ENCODE measurements at regions not wholly inside any gene's neighbourhood (a gene's known extent, or its start where the extent isn't known, plus 50 kb on each side); places are given as distances from the start of the nearest gene placed in this dataset.
A peak's percentile ranks its signal among the peaks of the same experiment; 100 is the strongest.
"Not testable (repeated sequence)": the region's sequence is repeated elsewhere in the genome, so short reads cannot be mapped to it uniquely, and the experiment has no call there.

DNA sequence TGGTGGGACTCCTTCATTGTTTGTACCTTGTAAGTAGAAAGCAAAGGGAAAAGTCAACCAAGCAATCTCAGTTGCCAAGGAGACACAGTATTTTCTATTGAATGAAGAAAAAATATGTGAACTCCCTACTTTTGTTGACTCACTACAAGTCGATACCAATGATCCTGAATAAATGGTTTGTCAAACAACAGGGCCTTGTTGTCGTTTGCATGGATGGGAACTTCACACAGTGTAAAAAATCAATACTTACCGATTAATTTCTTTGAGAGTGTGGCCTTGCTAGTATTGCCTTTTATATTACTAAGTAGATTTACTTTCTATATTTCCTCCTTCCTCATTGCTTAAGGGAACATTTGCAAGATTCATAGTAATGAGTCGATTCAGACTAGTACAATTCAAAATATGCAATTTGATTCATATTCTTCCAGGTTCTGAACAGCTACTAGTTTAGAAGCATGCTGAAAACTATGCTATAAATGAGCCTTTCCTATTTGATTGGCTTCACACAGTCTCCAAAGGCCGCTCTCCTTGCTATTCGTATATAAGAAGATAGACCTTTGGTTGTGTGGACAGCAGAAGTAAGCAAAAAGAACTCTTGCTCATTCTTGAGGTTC is 108.0 kb downstream of the ZNF330 start:
- Histone ChIP-seq H3K27me3 (no peaks in the 10 kb centered on the region), H3K9me3 (no peaks in the 10 kb centered on the region), H3K27ac (peak overlapping the region in 2 of 4 donors; percentile 46 to 55), H3K4me3 (peak overlapping the region in 1 of 4 donors; percentile 58), H3K36me3 (peaks cover 0 to under 1% (median 0%) of the 10 kb centered on the region in 3 donors), H3K4me1 (peaks cover 11 to 33% (median 21%) of the 10 kb centered on the region in 3 donors)
- WGBS, 2 donors = 23 to 25% methylated on average over 6 of the region's 6 CpGs
- ATAC-seq (peak; percentile 23 to 64 (median 38)), FAIRE-seq (no peak), DNase-seq (no peak)
- TF ChIP-seq CTCF (IDR thresholded peaks at IDR 0.05) = no peak
- intact Hi-C loops (cut with DNase I) = no loop called here

GRCh38 chr4:141329174-141329569 is 108.5 kb downstream of the ZNF330 start:
- Histone ChIP-seq H3K36me3 (no peaks in the 10 kb centered on the region), H3K27me3 (no peaks in the 10 kb centered on the region), H3K27ac (peak overlapping the region in 2 of 4 donors; percentile 46 to 55), H3K4me1 (peaks cover 13 to 36% (median 21%) of the 10 kb centered on the region in 3 donors), H3K9me3 (no peaks in the 10 kb centered on the region), H3K4me3 (peak overlapping the region in 1 of 4 donors; percentile 58)
- no peak for TF ChIP-seq CTCF (IDR thresholded peaks at IDR 0.05)
- ATAC-seq (peak in 3 of 4 donors; percentile 1 to 15 (median 8)), FAIRE-seq (no peak), DNase-seq (no peak)
- WGBS, 2 donors = 19 to 26% methylated on average over 3 of the region's 3 CpGs
- intact Hi-C loops (cut with DNase I) = no loop called here

DNA sequence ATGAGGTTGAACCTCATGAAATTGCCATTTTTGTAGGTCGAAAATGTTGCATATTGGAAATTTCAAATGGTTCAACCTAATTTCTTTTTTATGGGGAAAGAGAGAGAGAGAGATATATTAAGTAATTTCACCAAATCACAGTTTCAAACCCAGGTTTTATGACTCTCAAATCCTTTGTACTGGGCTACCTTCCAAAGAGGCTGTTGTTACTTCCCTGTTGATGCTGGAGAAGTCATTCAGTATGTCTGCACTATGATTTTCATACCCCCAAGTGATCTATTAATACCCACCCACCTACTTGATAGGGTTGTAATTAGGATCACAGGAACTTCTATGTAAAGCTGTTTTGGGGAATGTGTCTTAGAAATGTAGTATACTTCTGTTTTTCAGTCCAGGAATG is 109.9 kb downstream of the ZNF330 start:
- H3K4me3 ChIP-seq = peak overlapping the region in 2 of 4 donors; percentile 45 to 58
- FAIRE-seq (no peak), DNase-seq (no peak), ATAC-seq (no peak)
- H3K9me3 ChIP-seq = no peaks in the 10 kb centered on the region
- no peak overlapping the region for H3K27ac ChIP-seq
- H3K27me3 ChIP-seq = no peaks in the 10 kb centered on the region
- 46 to 47% methylated on average over 1 of the region's 1 CpG for WGBS, 2 donors
- H3K36me3 ChIP-seq = no peaks in the 10 kb centered on the region
- TF ChIP-seq CTCF (IDR thresholded peaks at IDR 0.05) = no peak
- intact Hi-C loops (cut with DNase I) = no loop called here
- H3K4me1 ChIP-seq = peaks cover 18 to 43% (median 21%) of the 10 kb centered on the region in 3 donors

DNA sequence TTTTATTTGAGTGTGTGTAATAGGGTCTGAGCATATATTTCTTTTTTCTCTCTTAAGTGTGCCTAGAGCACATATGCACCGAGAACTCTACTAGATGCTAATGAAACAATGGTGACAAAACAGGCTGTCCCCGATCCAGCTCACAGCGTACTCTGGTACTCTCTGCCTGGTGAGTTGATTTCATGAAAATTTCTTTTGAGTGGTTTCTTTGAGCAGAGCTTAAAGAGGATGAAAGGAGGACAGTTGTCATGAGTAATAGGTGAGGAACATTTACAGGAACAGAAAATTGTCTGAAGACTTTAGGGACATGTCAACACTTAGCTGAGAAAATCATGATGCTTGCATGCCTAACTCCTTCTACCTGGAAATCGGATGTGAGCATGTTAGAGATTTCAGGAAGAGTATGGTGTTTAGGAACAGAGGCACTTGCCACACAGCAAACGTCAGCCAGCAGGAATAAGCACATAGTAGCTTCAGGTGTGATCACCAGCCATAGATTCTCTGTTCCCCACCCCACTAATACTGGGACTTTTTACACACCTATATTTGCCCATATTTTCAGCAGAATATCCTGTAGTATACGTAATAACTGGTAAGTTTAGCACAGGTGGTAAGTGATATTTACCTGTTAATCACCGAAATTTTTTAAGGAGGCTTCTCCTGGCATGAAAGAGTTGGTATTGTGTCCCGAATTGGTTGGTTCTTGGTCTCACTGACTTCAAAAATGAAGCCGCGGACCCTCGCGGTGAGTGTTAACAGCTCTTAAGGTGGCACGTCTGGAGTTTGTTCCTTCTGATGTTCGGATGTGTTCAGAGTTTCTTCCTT is 111.1 kb downstream of the ZNF330 start:
- TF ChIP-seq CTCF (IDR thresholded peaks at IDR 0.05) = no peak
- no peaks in the 10 kb centered on the region for H3K9me3 ChIP-seq
- no peaks in the 10 kb centered on the region for H3K27me3 ChIP-seq
- WGBS, 2 donors = 41 to 45% methylated on average over 14 of the region's 14 CpGs
- FAIRE-seq (no peak), DNase-seq (no peak), ATAC-seq (peak; percentile 33 to 54 (median 36))
- H3K36me3 ChIP-seq = no peaks in the 10 kb centered on the region
- H3K4me3 ChIP-seq = peak overlapping the region; percentile 4 to 58 (median 28)
- peaks cover 18 to 48% (median 30%) of the 10 kb centered on the region in 3 donors for H3K4me1 ChIP-seq
- H3K27ac ChIP-seq = peak overlapping the region; percentile 33 to 86 (median 62)
- intact Hi-C loops (cut with DNase I) = no loop called here

DNA sequence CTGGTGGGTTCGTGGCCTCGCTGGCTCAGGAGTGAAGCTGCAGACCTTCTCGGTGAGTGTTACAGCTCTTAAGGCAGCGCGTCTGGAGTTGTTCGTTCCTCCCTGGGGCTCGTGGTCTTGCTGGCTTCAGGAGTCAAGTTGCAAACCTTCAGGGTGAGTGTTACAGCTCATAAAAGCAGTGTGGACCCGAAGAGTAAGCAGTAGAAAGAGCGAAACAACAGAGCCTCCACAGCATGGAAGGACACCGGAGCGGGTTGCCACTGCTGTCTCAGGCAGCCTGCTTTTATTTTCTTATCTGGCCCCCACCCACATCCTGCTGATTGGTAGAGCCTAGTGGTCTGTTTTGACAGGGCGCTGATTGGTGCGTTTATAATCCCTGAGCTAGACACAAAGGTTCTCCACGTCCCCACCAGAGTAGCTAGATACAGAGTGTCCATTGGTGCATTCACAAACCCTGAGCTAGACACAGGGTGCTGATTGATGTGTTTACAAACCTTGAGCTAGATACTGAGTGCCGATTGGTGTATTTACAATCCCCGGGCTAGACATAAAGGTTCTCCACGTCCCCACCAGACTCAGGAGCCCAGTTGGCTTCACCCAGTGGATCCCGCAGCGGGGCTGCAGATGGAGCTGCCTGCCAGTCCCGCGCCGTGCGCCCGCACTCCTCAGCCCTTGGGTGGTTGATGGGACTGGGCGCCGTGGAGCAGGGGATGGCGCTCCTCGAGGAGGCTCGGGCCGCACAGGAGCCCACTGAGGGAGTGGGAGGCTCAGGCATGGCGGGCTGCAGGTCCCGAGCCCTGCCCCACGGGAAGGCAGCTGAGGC is 111.9 kb downstream of the ZNF330 start:
- DNase-seq (peak; percentile 76 to 86 (median 84)), ATAC-seq (peak; percentile 66 to 72 (median 72))
- intact Hi-C loops (cut with DNase I); H3K27me3 ChIP-seq; FAIRE-seq; H3K9me3 ChIP-seq; H3K36me3 ChIP-seq: not testable (repeated sequence)
- WGBS, 2 donors = 34 to 39% methylated on average over 32 to 33 of the region's 33 CpGs
- H3K27ac ChIP-seq = peak overlapping the region; percentile 78 to 90 (median 86)
- peaks cover 19 to 44% (median 29%) of the 10 kb centered on the region in 3 donors for H3K4me1 ChIP-seq
- peak overlapping the region; percentile 16 to 58 (median 46) for H3K4me3 ChIP-seq

DNA sequence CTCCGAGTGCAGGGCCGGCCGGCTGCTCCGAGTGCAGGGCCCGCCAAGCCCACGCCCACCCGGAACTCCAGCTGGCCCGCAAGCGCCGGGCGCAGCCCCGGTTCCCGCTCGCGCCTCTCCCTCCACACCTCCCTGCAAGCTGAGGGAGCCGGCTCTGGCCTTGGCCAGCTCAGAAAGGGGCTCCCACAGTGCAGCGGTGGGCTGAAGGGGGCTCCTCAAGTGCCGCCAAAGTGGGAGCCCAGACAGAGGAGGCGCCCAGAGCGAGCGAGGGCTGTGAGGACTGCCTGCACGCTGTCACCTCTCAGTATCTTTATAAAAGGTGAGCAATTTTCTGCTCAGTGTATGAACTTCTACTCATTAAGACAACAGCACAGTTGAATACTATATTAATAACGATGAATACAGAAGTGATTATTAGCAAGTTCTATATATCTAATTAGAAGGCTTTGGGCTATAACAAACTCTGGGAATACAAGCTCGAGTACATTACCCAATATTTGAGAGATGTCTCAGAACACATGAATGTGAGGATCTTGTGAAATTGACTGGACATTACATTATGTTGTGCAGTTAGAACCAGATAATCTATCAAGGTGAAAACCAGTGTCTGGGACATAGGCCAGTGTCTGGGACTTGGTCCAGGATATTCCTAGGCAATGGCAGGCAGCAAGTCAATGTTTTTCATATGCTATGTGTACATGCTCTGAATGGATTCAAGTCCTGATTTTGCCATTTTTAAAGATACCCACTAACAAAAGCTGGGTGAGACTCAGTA is 112.9 kb downstream of the ZNF330 start:
- H3K27me3 ChIP-seq; FAIRE-seq; H3K9me3 ChIP-seq; H3K36me3 ChIP-seq; intact Hi-C loops (cut with DNase I): not testable (repeated sequence)
- H3K27ac ChIP-seq = peak overlapping the region; percentile 78 to 90 (median 86)
- WGBS, 2 donors = 7 to 12% methylated on average over 16 to 24 of the region's 24 CpGs
- peak; percentile 43 to 69 (median 52) for DNase-seq
- H3K4me3 ChIP-seq = peak overlapping the region in 3 of 4 donors; percentile 40 to 58 (median 52)
- ATAC-seq = peak; percentile 68 to 73 (median 70)
- H3K4me1 ChIP-seq = peaks cover 13 to 35% (median 29%) of the 10 kb centered on the region in 3 donors
